HG02870 (cell line): ENCODE measurements at regions not wholly inside any gene's neighbourhood (a gene's known extent, or its start where the extent isn't known, plus 50 kb on each side); places are given as distances from the start of the nearest gene placed in this dataset.
A peak's percentile ranks its signal among the peaks of the same experiment; 100 is the strongest.
"Not testable (repeated sequence)": the region's sequence is repeated elsewhere in the genome, so short reads cannot be mapped to it uniquely, and the experiment has no call there.

Experiments used
- ATAC-seq: cut with Tn5 transposase; IDR thresholded peaks from one replicate; pipeline ENCODE4 v1.9.1; 2021; ENCODE audit warnings: mild to moderate bottlenecking, moderate library complexity; ENCODE audit not compliant: unreplicated experiment

DNA sequence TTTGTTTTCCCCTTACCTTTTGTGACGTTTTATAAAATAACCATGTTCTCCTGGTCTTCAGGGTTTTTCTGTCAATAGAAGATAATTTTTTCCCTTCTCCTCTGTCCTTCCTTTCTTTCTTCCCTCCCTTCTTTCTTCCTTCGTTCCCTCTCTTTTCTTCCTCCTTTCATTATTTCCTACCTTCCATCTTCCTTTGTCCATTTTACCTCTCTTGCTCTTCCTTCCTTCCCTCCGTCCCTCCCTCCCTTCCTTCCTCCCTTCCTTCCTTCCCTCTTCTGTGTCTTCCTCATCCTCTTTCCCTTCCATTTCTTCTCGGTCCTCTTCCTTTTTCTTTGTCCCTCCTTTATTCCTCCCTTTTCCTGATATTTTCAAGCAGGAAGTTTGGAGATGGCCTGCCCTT is 128.2 kb downstream of the TEX36 start:
- ATAC-seq = no peak

DNA sequence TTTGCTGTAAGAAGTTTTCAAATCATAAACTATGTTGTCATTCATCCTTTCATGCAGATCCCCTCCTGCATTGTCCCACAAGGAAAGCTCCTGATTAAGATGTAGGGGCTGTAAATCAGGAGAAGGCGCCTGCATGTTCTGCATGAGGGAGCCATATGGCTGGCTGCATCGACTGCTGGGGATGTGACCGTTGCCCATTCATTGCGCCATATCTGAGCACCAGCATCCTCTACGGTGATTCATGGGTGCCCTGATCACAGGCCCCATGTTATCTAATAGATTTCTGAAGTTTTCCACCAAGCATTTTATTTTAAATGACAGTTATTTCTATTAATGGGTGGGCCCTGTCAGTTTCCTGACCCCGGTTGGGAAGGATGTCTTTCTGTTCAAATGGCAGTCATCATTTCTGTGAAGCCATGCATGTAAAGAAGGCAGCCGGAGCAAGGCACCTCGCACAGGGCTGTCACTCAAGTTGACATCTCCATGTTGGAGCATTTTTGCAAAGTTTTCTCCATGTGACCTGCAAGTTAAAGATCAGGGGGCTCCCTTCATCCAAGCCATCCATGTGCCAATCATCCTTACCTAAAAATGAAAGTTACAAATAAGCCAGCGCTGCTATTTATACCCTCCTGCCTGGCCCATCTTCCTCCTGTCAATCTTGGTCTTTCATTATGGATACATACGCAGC is 128.8 kb downstream of the TEX36 start:
- no peak for ATAC-seq

DNA sequence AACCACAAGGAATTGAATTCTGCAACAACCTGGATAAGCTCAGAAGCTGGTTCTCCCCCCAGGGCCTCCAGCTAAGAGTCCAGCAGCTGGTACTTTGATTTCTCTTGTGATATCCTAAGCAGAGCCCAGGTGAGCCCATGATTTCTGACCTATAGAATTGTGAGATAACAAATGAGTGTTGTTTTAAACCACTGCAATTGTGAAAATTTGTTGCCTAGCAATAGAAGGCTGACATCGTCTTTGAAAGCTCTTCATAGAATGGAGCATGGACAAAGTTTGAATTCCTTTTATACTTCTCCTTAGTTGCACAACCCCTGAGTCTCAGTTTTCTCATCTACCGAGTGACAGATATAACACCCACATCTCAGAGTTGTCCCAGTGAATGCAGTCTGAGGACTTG is 129.9 kb downstream of the TEX36 start:
- ATAC-seq = no peak

DNA sequence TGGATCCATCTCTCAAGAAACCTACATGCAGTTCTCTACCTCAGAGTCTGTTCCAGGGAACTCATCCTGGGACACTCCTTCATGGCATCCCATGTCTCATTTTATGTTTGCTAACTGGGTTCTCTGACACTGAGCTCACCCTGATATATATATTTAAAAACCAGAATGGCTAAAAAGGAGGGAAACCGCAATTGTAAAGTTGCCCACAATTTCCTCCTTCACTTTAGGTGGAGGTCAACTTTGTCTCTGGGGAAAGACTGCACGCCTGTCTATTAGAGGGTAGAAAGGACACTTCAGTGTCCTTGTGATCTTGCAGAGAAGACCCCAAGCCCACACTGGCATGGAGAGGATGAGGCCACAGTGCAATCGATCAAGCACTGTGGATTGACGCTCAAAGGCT is 131.7 kb downstream of the TEX36 start:
- ATAC-seq = no peak

DNA sequence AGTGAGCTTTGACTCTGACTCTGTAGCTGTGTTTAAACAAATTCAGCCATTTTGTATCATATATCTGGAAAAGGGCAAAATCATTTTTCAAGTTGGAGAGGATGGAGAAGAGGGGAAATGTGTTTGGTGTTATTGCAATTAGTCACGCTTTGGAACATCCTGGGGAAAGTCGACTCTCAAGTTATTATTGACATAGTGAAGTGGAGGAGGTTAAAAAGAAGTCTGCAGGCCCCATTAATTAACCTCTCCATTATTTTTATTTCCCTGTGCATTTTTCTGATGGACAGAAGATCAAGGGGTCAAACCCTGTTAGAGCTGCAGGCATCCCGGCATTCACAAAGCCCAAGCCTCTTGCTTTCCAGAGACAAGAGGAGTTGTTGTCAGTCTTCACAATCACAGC is 132.6 kb downstream of the TEX36 start:
- no peak for ATAC-seq

DNA sequence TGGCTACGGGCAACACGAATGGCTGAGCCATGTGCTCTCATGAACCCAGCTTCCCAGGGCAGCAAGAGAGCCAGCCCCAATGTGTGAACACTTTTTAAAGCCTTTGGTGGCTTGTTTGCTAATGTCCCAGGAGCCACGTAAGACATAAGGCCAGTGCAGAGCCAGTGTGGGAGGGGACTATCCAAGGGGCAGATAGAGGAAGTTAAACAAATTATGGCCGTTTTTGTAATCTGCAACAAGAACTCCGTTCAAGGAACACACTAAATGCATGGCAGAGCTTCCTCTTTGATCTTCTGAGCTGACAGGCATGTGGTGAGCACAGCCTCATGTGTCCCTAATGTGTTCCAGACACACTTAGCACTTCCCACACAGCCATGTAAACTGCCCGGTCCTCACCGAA is 133.3 kb downstream of the TEX36 start:
- no peak for ATAC-seq

DNA sequence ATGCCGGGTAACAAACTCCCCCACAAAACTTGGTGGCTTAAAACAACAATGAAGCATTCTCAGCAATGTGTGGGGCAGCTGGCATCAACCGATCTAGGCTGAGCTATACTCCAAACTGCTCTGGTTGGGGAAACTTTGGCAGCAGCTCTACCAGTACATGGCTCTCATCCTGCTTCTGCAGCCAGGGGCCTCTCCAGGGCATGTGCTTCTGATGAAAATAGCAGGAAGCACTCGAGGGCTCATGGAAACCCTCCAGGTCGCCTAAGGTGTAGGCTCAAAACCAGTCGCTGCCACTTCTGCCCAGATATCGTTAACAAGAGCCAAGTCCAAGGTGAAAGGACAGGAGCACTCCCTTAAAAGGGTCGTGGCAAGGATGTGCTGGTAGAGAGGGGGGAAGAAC is 134.1 kb downstream of the TEX36 start:
- ATAC-seq = no peak

DNA sequence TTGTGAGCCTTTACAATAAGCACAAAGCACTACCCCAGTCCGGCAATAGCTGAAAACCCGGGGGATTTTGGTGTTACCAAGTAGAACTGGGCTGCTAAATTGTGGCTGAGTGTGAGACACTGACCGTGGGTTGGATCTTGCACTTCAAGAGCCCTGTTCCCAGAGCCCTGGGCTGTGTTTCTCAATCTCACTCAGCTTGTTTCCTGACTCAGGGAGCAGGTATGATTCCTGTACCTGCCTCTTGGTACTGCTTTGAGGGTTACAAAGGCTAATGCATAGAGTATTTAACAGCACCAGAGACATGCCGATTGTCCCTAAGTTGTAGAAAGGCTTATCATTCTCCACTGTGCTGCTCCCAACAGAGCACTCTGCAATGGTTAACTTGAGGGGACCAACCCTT is 134.6 kb downstream of the TEX36 start:
- no peak for ATAC-seq

DNA sequence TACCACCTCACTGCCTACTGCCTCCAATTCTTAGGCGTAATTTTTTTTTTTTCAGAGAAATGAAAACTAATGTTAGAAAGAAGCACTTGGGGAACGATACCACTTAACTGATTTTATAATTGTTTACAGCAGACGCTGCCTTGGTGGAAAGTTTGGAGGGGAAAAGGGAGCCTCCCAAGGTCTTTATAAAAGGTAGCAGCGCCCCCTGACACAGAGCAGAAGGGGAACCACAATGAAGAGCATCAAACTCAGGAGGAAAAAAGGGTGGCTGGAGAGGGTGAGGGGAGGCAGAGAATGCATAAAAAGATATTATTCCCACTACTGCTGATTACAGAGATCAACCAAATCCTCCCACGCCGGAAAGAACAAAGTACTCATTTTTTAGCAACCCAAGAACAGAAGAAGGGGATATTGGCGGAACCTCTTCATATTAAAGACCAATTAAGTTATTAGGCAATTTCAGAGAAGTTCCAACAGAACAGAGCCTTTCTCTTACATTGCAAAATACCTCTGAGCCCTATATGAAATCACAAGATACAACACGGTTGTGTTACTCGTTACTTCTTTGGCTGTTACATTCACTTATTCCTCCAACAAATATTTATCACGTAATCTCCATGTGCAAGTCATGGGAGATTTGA is 135.8 kb downstream of the TEX36 start:
- ATAC-seq = no peak

DNA sequence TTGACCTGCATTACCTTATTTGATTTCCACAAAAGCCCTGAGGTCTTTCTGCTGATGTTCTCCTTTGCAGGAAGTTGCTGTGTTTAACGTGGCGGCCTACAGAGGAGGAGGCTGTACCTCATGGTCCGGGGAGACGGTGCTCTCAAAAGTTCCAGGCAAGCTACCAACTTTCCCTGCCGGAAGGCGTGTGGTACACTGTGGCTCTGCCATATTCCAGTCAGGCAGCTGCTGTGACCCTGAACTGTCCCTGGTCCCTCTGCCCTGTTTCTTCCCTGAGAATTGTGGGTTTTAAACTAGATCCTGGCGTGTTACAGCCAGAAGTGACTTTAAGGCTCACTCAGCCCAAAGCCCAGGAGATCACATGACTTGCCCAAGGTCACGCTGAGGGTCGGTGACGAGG is 139.2 kb downstream of the TEX36 start:
- no peak for ATAC-seq

DNA sequence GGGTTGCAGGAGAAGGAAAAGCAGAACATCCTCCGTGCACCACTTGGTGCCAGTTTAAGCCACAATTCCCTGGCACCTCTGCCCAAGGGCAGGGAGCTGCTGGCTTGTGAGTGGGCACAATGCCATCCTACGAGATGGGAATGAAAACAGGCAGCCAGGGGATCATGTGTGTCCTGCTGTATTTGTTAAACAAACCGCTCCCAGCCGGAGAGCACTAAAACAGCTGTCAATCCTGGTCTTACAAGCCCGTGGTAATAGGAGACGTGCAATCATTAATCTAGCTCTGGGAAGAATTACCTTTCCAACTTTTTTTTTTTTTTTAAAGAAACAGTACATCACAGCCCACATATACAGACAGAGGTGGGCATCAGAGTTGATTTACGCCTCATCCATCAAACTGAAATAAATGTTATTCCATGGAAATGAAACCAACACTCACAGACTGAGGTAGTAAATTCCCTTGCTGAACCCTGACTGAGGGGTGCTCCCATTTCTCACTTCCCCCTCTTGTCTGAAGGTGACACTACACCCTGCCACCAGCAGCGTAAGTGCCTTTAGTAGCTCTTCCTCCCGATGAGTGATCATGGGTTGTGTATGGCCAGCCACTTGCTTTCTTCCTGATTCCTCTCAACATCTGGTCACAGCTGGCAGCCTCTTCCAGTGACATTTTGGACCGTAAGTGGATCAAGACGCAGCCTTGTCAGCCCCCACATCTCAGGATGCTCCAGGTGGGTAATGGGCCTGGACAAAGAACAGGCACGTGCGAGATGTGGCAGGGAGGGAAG is 143.8 kb downstream of the TEX36 start:
- ATAC-seq = no peak

DNA sequence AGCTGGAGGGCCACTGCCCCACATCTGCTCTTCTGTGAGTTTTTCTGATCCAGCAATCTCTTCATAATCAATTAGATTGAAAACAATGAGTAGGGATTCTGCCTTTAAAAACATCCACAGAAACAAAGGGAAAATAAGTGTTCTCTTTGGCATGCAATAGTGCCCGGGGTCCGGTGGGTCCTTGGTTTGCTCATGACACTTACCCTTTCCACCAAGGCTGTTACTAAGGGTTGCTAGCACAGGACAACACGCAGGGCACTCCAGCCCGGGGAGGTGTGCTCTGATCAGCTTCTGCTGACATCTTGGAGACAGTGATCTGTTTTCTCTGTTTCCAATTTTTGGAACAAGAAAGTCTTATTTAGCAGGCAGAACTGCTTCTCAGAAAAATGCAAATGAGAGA is 146.7 kb downstream of the TEX36 start:
- ATAC-seq = no peak

DNA sequence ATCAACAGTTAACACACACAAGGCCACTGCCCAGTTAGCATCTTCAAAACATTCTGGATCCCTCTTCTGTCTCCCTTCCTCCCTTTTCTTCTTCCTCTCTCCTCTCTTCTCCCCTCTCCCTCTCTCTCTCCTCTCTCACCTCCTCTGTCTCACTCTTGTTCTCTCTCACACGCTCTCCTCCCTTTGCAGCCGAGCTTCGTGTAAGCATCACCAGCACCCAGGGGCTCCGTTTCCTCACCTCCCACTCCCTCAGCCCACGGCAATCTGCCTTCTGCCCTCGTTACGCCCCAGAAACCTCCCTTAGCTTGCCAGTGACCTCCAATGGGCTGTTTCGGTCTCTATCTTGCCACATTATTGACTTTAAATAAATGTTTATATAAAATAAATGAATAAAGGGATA is 147.4 kb downstream of the TEX36 start:
- no peak for ATAC-seq

DNA sequence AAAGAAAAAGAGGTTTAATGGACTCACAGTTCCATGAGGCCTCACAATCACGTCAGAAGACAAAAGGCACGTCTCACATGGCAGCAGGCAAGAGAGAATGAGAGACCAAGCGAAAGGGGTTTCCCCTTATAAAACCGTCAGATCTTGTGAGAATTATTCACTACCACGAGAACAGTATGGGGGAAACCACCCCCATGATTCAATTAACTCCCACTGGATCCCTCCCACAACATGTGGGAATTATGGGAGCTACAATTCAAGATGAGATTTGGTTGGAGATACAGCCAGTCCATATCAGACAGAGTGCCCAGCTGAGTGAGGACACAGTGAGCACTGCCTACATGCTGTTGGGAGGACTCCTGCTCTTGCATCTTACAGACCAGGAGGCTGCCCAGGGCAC is 148.4 kb downstream of the TEX36 start:
- ATAC-seq = no peak

DNA sequence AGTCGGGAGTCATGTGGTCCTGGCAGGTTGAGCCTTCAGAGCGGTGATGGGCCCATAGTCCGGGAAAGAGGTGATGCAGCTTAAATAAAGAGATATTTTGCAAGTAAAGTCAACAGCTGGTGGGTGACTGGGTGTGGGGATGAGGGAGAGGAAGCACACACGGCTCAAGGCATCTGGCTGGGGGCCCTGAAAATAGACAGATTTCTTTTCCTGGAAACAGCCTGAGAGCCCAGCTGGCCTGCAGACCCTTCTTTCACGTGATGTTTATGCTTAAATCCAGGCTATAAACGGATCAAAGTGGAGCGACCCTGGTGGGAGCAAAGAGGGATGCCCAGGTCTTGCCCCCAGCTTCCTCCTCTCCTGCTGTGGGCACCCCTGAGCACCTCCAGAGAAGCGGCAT is 149.1 kb downstream of the TEX36 start:
- no peak for ATAC-seq

DNA sequence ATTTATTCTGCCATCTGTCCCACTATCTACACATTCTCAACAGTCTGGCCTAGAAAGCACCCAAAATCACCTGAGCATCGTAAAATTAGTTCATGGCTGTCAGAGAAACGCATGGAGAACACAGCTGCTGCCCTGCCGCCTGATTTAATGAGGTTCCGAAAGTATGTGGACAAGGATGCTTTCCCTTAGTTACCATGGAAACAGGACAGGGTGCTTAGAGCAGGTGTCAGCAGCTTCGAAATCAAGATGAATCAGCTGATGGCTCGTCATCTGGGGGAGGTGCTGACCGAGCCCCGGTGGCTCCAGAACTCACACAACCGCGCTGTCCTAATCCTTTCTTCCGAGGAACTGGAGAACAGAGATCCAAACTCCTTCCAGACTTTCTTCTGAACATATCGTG is 151.5 kb downstream of the TEX36 start:
- ATAC-seq = no peak

DNA sequence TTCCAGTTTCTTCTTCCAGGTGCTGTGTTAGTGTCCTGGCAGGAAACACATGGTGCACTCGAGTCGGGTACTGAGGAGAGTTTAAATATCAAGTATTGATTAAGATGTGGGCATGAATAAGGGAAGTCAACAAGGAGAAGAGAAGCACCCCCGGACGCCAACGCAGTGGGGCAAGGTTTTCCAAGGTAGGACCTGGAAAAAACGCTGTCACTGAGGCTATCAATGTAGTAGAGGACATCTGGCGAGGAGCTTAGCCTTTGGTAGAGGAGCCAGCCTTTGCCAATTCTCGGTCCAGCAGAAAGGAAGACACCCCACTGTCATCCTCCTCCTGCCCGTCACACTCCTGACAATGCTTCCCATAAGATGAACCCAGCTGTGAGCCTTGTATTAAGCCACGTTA is 159.6 kb downstream of the TEX36 start:
- no peak for ATAC-seq

DNA sequence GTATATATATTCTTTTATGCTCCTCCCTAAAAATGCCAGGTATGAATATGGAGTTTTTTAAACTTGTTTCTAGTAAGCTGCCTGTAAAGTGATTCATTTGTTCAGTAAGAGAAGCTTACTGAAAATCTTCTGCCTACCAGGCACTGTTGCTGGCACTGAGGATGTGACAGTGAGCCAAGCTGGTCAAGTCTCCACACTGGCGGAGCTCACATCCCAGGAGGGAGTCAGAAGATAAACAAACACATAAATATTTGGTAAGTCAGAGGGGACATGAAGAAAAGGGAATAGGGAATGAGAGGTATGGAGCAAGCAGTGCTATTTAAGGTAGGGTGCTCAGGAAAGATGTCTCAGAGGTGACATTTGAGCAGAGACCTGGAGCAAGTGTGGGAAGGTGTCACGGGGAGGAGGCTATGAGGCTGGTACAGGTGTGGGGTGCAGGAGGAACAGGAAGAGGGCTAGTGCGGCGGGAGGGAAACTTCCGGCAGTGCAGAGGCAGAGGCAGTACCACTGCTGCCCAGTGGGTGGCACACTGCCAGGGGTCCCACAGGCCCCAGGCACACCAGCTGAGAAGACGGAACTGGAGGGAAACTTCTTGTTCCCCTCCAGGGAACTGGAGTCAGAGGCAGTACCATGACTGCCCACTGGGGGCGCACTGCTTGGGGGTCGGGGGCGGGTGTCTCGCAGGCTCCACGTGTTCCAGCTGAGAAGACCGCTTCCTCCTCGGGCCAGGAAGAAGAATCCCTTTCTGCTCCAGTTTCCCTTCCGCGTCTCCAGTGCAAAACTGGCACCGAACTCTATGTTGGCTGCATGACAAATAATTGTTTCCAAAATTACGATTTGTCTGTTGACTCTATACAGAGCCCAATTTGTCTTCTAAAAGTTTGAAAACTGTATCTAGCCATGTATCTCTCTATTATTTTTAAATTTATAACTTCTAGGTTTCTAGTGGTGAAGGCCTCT is 161.0 kb downstream of the TEX36 start:
- ATAC-seq = peak; percentile 59

DNA sequence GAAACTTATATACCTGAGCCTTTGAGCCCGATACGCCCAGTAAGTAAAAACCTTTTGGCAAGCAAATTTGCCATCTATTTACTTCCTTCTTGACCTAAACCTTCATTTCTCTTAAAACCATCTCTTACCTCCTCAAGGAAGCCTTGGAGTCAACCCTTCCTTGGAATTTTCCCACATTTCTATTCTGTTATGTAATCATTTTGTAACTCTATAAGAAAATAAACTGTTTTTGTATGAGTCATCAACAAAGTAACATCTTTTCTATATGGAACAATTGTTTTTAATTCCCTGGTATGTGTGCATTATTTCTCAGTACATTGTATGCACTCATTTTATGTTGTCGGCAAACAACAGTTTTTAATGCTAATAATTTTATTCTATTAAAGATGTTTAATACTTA is 162.0 kb downstream of the TEX36 start:
- ATAC-seq = no peak

DNA sequence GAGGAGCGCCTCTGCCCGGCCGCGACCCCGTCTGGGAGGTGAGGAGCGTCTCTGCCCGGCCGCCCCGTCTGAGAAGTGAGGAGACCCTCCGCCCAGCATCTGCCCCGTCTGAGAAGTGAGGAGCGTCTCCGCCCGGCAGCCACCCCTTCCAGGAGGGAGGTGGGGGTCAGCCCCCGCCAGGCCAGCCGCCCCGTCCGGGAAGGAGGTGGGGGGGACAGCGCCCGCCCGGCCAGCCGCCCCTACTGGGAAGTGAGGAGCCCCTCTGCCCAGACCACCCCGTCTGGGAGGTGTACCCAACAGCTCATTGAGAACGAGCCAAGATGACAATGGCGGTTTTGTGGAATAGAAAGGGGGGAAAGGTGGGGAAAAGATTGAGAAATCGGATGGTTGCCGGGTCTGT is 164.6 kb downstream of the TEX36 start:
- ATAC-seq = not testable (repeated sequence)

DNA sequence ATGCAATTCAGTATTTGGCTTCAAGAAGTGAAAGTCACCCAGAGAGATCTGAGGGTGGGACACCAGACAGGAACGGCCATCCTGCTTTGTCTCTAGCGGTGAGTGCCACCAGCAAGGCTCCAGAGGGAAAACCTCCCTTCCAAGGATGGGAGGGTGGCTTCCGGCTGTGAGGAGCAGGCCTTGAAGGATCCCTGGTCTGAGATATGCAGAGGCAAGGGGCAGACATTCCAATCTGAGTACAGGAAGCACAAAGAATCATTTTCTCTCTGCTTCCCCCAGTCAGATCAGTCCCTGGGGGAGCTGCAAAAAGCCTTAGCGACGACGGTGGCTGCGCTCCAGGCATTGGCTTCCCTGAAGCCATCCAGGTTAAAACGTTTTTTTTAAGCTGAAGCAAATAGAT is 167.4 kb downstream of the TEX36 start:
- ATAC-seq = no peak
